H1 (cell line): ENCODE measurements at regions not wholly inside any gene's neighbourhood (a gene's known extent, or its start where the extent isn't known, plus 50 kb on each side); places are given as distances from the start of the nearest gene placed in this dataset.

Experiments
- CTCF ChIA-PET: fragments of 300-600 bp; sonication (Branson Sonifier 250); formaldehyde crosslinking; loops from one replicate; lab custom pipeline; 2021; ENCODE audit not compliant: partially characterized antibody; lab: Charles Lee
- POLR2A ChIA-PET: fragments of 300-600 bp; sonication (Branson Sonifier 250); formaldehyde crosslinking; loops from one replicate; lab custom pipeline; 2021; ENCODE audit warnings: inconsistent platforms; ENCODE audit not compliant: partially characterized antibody; lab: Charles Lee
- DNase-seq, 2 experiments: peaks; one replicate each; pipeline versions ENCODE4 v3.0.0 to v3.0.0-alpha.2; 2010 to 2022; ENCODE audit warnings: low spot score in 2 of 2, low read depth in 1 of 2, mixed read lengths in 1 of 2
- FAIRE-seq: peaks from 2 replicates; lab custom pipeline; 2011; peaks lifted over from hg19 to GRCh38; lab: Jason Lieb, UNC
- H2AFZ ChIP-seq: 2 replicates; pipeline ENCODE4 v1.8.1; 2012; ENCODE audit warnings: low read length, inconsistent platforms
- H2AK5ac ChIP-seq: 2 replicates; pipeline ENCODE4 v1.6.1; 2013; ENCODE audit warnings: low read depth, low read length
- H2BK120ac ChIP-seq: replicated peaks from 2 replicates; pipeline ENCODE3; 2013; ENCODE audit warnings: low read depth, low read length, inconsistent platforms
- H2BK12ac ChIP-seq: 2 replicates; pipeline ENCODE4 v1.6.1; 2013; ENCODE audit warnings: low read depth, low read length
- H2BK15ac ChIP-seq: 2 replicates; pipeline ENCODE4 v1.6.1; 2013; ENCODE audit warnings: low read length
- H2BK20ac ChIP-seq: 2 replicates; pipeline ENCODE4 v1.6.1; 2013; ENCODE audit warnings: low read length
- H2BK5ac ChIP-seq: 2 replicates; pipeline ENCODE4 v1.6.1; 2013; ENCODE audit warnings: low read depth, low read length
- H3K14ac ChIP-seq: 2 replicates; pipeline ENCODE4 v1.6.1; 2013; ENCODE audit warnings: inconsistent platforms; ENCODE audit not compliant: insufficient read length
- H3K18ac ChIP-seq: 2 replicates; pipeline ENCODE4 v1.6.1; 2013; ENCODE audit warnings: low read length; ENCODE audit errors: extremely low read depth
- H3K23ac ChIP-seq: 2 replicates; pipeline ENCODE4 v1.6.1; 2013; ENCODE audit warnings: inconsistent platforms; ENCODE audit not compliant: insufficient read length
- H3K23me2 ChIP-seq: 2 replicates; pipeline ENCODE4 v1.6.1; 2013; ENCODE audit warnings: low read depth, low read length
- H3K27ac ChIP-seq: 2 replicates; pipeline ENCODE4 v1.6.1; 2011; ENCODE audit warnings: low read depth, low read length, inconsistent platforms
- H3K27me3 ChIP-seq, 4 experiments: replicated peaks in 1 of 4; 1 replicate in 1 of 4; 2 replicates in 3 of 4; pipeline versions ENCODE4 v1.6.1 to v1.8.1; 2011 to 2013; ENCODE audit warnings: low read length in 3 of 4, mild to moderate bottlenecking in 3 of 4, inconsistent platforms in 2 of 4, mixed read lengths in 2 of 4, moderate library complexity in 1 of 4; ENCODE audit not compliant: control insufficient read depth in 3 of 4, insufficient read depth in 3 of 4; ENCODE audit errors: extremely low read depth in 1 of 4
- H3K36me3 ChIP-seq, 4 experiments: 2 replicates each; pipeline versions ENCODE4 v1.6.1 to v1.8.1; 2011 to 2013; ENCODE audit warnings: mild to moderate bottlenecking in 4 of 4, low read length in 3 of 4, moderate library complexity in 2 of 4, control low read depth in 1 of 4, inconsistent platforms in 1 of 4; ENCODE audit not compliant: insufficient read depth in 4 of 4, control insufficient read depth in 2 of 4
- H3K4ac ChIP-seq: replicated peaks from 2 replicates; pipeline ENCODE3; 2013; ENCODE audit warnings: low read length, low read depth, mixed read lengths, inconsistent platforms; ENCODE audit not compliant: insufficient read length
- H3K4me1 ChIP-seq, 4 experiments: replicated peaks in 1 of 4; 1 replicate in 1 of 4; 2 replicates in 3 of 4; pipeline versions ENCODE4 v1.6.1 to v1.8.1; 2011 to 2013; ENCODE audit warnings: low read length in 3 of 4, inconsistent platforms in 2 of 4, mixed read lengths in 1 of 4; ENCODE audit not compliant: insufficient read depth in 4 of 4, control insufficient read depth in 3 of 4
- H3K4me2 ChIP-seq, 2 experiments: 2 replicates each; pipeline versions ENCODE4 v1.6.1 to v1.8.1; 2011 to 2013; ENCODE audit warnings: low read depth in 2 of 2, low read length in 2 of 2, control low read depth in 1 of 2, inconsistent platforms in 1 of 2, mild to moderate bottlenecking in 1 of 2; ENCODE audit not compliant: insufficient read depth in 1 of 2
- H3K4me3 ChIP-seq, 4 experiments: fragments of 200-600, 300-600 bp in 1 of 4; sonication (generic), shearing (Covaris generic), sonication (Bioruptor Twin) in 1 of 4; 2 replicates each; pipeline versions ENCODE4 v1.5.1 to v1.8.1; 2011 to 2016; ENCODE audit warnings: low read length in 4 of 4, low read depth in 3 of 4, control low read depth in 2 of 4, inconsistent platforms in 2 of 4, mild to moderate bottlenecking in 2 of 4, mixed read lengths in 1 of 4, moderate library complexity in 1 of 4; ENCODE audit not compliant: insufficient read depth in 2 of 4; ENCODE audit errors: extremely low read depth in 1 of 4
- H3K56ac ChIP-seq: replicated peaks from 2 replicates; pipeline ENCODE3; 2013; ENCODE audit warnings: low read depth, mild to moderate bottlenecking, mixed read lengths, low read length, inconsistent platforms; ENCODE audit not compliant: insufficient read length
- H3K79me1 ChIP-seq: 2 replicates; pipeline ENCODE4 v1.6.1; 2013; ENCODE audit warnings: low read depth, low read length, control low read depth
- H3K79me2 ChIP-seq, 2 experiments: 2 replicates each; pipeline versions ENCODE4 v1.6.1 to v1.8.1; 2012 to 2013; ENCODE audit warnings: low read length in 2 of 2, mild to moderate bottlenecking in 2 of 2, inconsistent platforms in 1 of 2; ENCODE audit not compliant: insufficient read depth in 2 of 2, control insufficient read depth in 1 of 2
- H3K9ac ChIP-seq, 4 experiments: replicated peaks in 1 of 4; 1 replicate in 1 of 4; 2 replicates in 3 of 4; pipeline versions ENCODE4 v1.6.1 to v1.8.1; 2011 to 2013; ENCODE audit warnings: low read depth in 3 of 4, low read length in 3 of 4, control low read depth in 2 of 4, mild to moderate bottlenecking in 2 of 4, moderate library complexity in 2 of 4, inconsistent platforms in 1 of 4; ENCODE audit errors: extremely low read depth in 1 of 4
- H3K9me3 ChIP-seq, 2 experiments: 2 replicates each; pipeline versions ENCODE4 v1.6.1 to v1.8.1; 2012 to 2013; ENCODE audit warnings: mild to moderate bottlenecking in 2 of 2, moderate library complexity in 2 of 2, control low read depth in 1 of 2, inconsistent platforms in 1 of 2, low read depth in 1 of 2, low read length in 1 of 2, mixed read lengths in 1 of 2; ENCODE audit not compliant: insufficient read depth in 2 of 2
- H4K20me1 ChIP-seq, 2 experiments: replicated peaks in 1 of 2; 2 replicates each; pipeline versions ENCODE3 to v1.8.1; 2011 to 2013; ENCODE audit warnings: inconsistent platforms in 2 of 2, low read length in 2 of 2, mild to moderate bottlenecking in 1 of 2; ENCODE audit not compliant: insufficient read depth in 2 of 2, control insufficient read depth in 1 of 2
- H4K5ac ChIP-seq: 2 replicates; pipeline ENCODE4 v1.6.1; 2013; ENCODE audit warnings: low read length, low read depth, mixed read lengths, inconsistent platforms; ENCODE audit not compliant: insufficient read length
- H4K8ac ChIP-seq: 2 replicates; pipeline ENCODE4 v1.8.0; 2013; ENCODE audit warnings: mild to moderate bottlenecking, moderate library complexity, low read length, inconsistent platforms; ENCODE audit not compliant: insufficient read depth; ENCODE audit errors: extremely low read depth
- H4K91ac ChIP-seq: replicated peaks from 2 replicates; pipeline ENCODE3; 2013; ENCODE audit warnings: low read length, mixed read lengths, inconsistent platforms; ENCODE audit not compliant: insufficient read length
- BCL11A ChIP-seq, 2 experiments: IDR thresholded peaks; one replicate each; pipeline ENCODE4 v1.6.1; 2011; ENCODE audit warnings: low read depth in 2 of 2, low read length in 2 of 2, mild to moderate bottlenecking in 2 of 2
- CEBPB ChIP-seq: IDR thresholded peaks from 2 replicates; pipeline ENCODE4 v1.6.1; 2012; ENCODE audit warnings: low read depth, low read length
- EP300 ChIP-seq, 2 experiments: IDR thresholded peaks; 1 replicate in 1 of 2; 2 replicates in 1 of 2; pipeline ENCODE4 v1.6.1; 2011 to 2012; ENCODE audit warnings: low read depth in 2 of 2, low read length in 2 of 2, mild to moderate bottlenecking in 2 of 2, borderline replicate concordance in 1 of 2, inconsistent platforms in 1 of 2, moderate library complexity in 1 of 2
- GABPA ChIP-seq: IDR thresholded peaks from 2 replicates; pipeline ENCODE4 v1.6.1; 2011; ENCODE audit warnings: mild to moderate bottlenecking, low read length, moderate library complexity, borderline replicate concordance; ENCODE audit not compliant: insufficient read depth
- HDAC6 ChIP-seq: IDR thresholded peaks from one replicate; pipeline ENCODE4 v1.7.1; 2012; ENCODE audit warnings: low read depth, mild to moderate bottlenecking, inconsistent platforms, low read length, moderate library complexity
- JUN ChIP-seq: IDR thresholded peaks from 2 replicates; pipeline ENCODE4 v1.6.1; 2011; ENCODE audit warnings: low read depth, mild to moderate bottlenecking, improper control_type of control experiment, low read length
- KDM4A ChIP-seq: IDR thresholded peaks from one replicate; pipeline ENCODE4 v1.7.1; 2012; ENCODE audit warnings: low read depth, mild to moderate bottlenecking, moderate library complexity, low read length, inconsistent platforms; ENCODE audit not compliant: severe bottlenecking
- RXRA ChIP-seq: IDR thresholded peaks from 2 replicates; pipeline ENCODE4 v1.6.1; 2011; ENCODE audit warnings: low read depth, mild to moderate bottlenecking, low read length, moderate library complexity; ENCODE audit not compliant: insufficient read depth
- SUZ12 ChIP-seq: fragments of 200-600 bp; sonication (generic); IDR thresholded peaks from 2 replicates; pipeline ENCODE4 v1.6.1; 2012; ENCODE audit warnings: mild to moderate bottlenecking, inconsistent platforms, low read length, moderate library complexity, mixed read lengths
- TAF1 ChIP-seq: IDR thresholded peaks from 2 replicates; pipeline ENCODE4 v1.6.1; 2011; ENCODE audit warnings: mild to moderate bottlenecking, low read depth, low read length
- TBP ChIP-seq: IDR thresholded peaks from 2 replicates; pipeline ENCODE4 v1.6.1; 2011; ENCODE audit warnings: low read depth, low read length, improper control_type of control experiment
- TEAD4 ChIP-seq: IDR thresholded peaks from 2 replicates; pipeline ENCODE4 v1.6.1; 2012; ENCODE audit warnings: low read depth, low read length, inconsistent platforms, mixed read lengths
- WGBS, 2 experiments: shearing (Covaris generic) in 1 of 2; methylation state at CpG; one replicate each; pipeline versions ENCODE4 v1.1.6 to v1.1.7; 2013 to 2015; ENCODE audit warnings: low lambda C conversion rate in 2 of 2, mixed read lengths in 2 of 2, inconsistent platforms in 1 of 2, low coverage in 1 of 2, missing lambda C conversion rate in 1 of 2; ENCODE audit not compliant: insufficient replicate concordance in 2 of 2, insufficient coverage in 1 of 2, insufficient read length in 1 of 2; ENCODE audit errors: extremely low coverage in 1 of 2, missing lambda C conversion rate in 1 of 2; 5-methylcytosine and 5-hydroxymethylcytosine counted together
- TF ChIP-seq, protein P1 (sequence below), 3 experiments: IDR thresholded peaks; 1 replicate in 2 of 3; 2 replicates in 1 of 3; pipeline versions ENCODE4 v1.5.1 to v1.6.1; 2011; ENCODE audit warnings: low read length in 3 of 3, mild to moderate bottlenecking in 3 of 3, inconsistent platforms in 2 of 3, low read depth in 1 of 3, moderate library complexity in 1 of 3; ENCODE audit not compliant: insufficient read depth in 1 of 3; ENCODE audit errors: control extremely low read depth in 1 of 3

DNA sequence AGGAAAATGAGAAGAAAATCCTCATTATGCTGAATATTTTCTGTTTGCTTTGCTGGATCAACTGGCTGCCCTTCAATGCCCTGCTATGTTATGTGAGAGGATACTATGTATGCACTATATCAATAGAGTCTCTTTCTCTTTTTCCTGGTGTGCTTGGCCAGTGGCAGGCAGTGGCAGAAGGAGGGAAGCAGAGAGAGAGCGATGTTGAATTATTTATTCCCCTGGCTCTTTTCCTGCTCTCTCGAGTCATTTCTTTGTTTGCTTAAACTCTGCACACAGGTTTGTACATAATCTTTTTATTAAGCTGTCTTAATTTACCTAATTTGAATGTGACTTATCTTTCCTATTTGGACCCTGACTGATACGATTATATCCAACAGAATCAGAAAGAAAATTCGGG, 1727.3 kb downstream of the SUCLG1 start:
- no peak overlapping the region for H2BK15ac ChIP-seq
- no peak overlapping the region for H2BK12ac ChIP-seq
- H3K23me2 ChIP-seq: no peaks in the 10 kb centered on the region
- POLR2A ChIA-PET: no interaction called here
- no peaks in the 10 kb centered on the region for H3K9me3 ChIP-seq
- no peaks in the 10 kb centered on the region for H3K36me3 ChIP-seq
- H3K4me1 ChIP-seq: no peaks in the 10 kb centered on the region
- H2BK5ac ChIP-seq: no peak overlapping the region
- no peak overlapping the region for H2AK5ac ChIP-seq
- H4K91ac ChIP-seq: no peak overlapping the region
- H4K5ac ChIP-seq: no peak overlapping the region
- no peak overlapping the region for H3K4ac ChIP-seq
- H3K27me3 ChIP-seq: no peaks in the 10 kb centered on the region
- CTCF ChIA-PET: no interaction called here
- H3K79me2 ChIP-seq: no peaks in the 10 kb centered on the region
- H2BK20ac ChIP-seq: no peak overlapping the region
- H3K4me3 ChIP-seq: no peak overlapping the region
- no peak overlapping the region for H2BK120ac ChIP-seq
- 95% methylated on average over 4 of the region's 4 CpGs; no CpG with 5 or more reads in 1 of the 2 experiments for WGBS, 2 experiments
- H3K56ac ChIP-seq: no peak overlapping the region
- DNase-seq: no peak
- no peak overlapping the region for H3K27ac ChIP-seq
- no peak overlapping the region for H3K9ac ChIP-seq
- H3K4me2 ChIP-seq: no peak overlapping the region
- no peak overlapping the region for H3K18ac ChIP-seq
- FAIRE-seq: no peak
- H3K23ac ChIP-seq: no peak overlapping the region
- no peak overlapping the region for H2AFZ ChIP-seq
- H4K20me1 ChIP-seq: no peaks in the 10 kb centered on the region
- H3K79me1 ChIP-seq: no peaks in the 10 kb centered on the region
- H4K8ac ChIP-seq: no peak overlapping the region
- H3K14ac ChIP-seq: no peak overlapping the region
- TF ChIP-seq KDM4A (no peak), JUN (no peak), RXRA (no peak), SUZ12 (no peak), TAF1 (no peak), GABPA (no peak), CEBPB (no peak), HDAC6 (no peak), EP300 (IDR thresholded peaks at IDR 0.05; ENCODE audit: borderline replicate concordance in 1 of 2, low read depth in 2 of 2, low read length in 2 of 2) (no peak), BCL11A (IDR thresholded peaks at IDR 0.05; ENCODE audit: low read depth in 2 of 2, low read length in 2 of 2) (no peak), TBP (no peak), TEAD4 (no peak)
- TF ChIP-seq, protein P1, sequence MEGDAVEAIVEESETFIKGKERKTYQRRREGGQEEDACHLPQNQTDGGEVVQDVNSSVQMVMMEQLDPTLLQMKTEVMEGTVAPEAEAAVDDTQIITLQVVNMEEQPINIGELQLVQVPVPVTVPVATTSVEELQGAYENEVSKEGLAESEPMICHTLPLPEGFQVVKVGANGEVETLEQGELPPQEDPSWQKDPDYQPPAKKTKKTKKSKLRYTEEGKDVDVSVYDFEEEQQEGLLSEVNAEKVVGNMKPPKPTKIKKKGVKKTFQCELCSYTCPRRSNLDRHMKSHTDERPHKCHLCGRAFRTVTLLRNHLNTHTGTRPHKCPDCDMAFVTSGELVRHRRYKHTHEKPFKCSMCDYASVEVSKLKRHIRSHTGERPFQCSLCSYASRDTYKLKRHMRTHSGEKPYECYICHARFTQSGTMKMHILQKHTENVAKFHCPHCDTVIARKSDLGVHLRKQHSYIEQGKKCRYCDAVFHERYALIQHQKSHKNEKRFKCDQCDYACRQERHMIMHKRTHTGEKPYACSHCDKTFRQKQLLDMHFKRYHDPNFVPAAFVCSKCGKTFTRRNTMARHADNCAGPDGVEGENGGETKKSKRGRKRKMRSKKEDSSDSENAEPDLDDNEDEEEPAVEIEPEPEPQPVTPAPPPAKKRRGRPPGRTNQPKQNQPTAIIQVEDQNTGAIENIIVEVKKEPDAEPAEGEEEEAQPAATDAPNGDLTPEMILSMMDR (IDR thresholded peaks at IDR 0.05; ENCODE audit: control extremely low read depth in 1 of 3, insufficient read depth in 1 of 3, low read depth in 1 of 3, low read length in 3 of 3): no peak
